GM12891 (cell line): ENCODE measurements at regions not wholly inside any gene's neighbourhood (a gene's known extent, or its start where the extent isn't known, plus 50 kb on each side); places are given as distances from the start of the nearest gene placed in this dataset.

Source experiments
- DNase-seq: peaks from one replicate; pipeline ENCODE4 v3.0.0; 2011; ENCODE audit warnings: low spot score; ENCODE audit not compliant: insufficient read length
- FAIRE-seq: peaks from 2 replicates; lab custom pipeline; 2011; peaks lifted over from hg19 to GRCh38; lab: Jason Lieb, UNC
- PAX5 ChIP-seq: IDR thresholded peaks from 2 replicates; pipeline ENCODE4 v1.6.1; 2011; ENCODE audit warnings: low read length, moderate library complexity, mild to moderate bottlenecking; ENCODE audit not compliant: insufficient read depth, severe bottlenecking
- POLR2A ChIP-seq: IDR thresholded peaks from 2 replicates; pipeline ENCODE4 v1.6.1; 2011; ENCODE audit warnings: low read depth, low read length, control low read depth
- POLR2AphosphoS5 ChIP-seq: IDR thresholded peaks from 2 replicates; pipeline ENCODE4 v1.6.1; 2011; ENCODE audit warnings: low read depth, low read length, control low read depth
- POU2F2 ChIP-seq: IDR thresholded peaks from 2 replicates; pipeline ENCODE4 v1.6.1; 2011; ENCODE audit warnings: low read depth, mild to moderate bottlenecking, control low read depth, low read length, moderate library complexity
- SPI1 ChIP-seq: IDR thresholded peaks from 2 replicates; pipeline ENCODE4 v1.6.1; 2011; ENCODE audit warnings: low read depth, low read length, control low read depth
- TAF1 ChIP-seq: IDR thresholded peaks from 2 replicates; pipeline ENCODE4 v1.6.1; 2011; ENCODE audit warnings: low read depth, low read length, control low read depth

- DNase-seq (no peak), FAIRE-seq (no peak)
- TF ChIP-seq TAF1: no peak
- TF ChIP-seq SPI1: no peak
- TF ChIP-seq POLR2A: no peak
- TF ChIP-seq PAX5: no peak
- no peak for TF ChIP-seq POU2F2
- no peak for TF ChIP-seq POLR2AphosphoS5
These were observed 159.9 kb upstream of the ADCY1 start for GRCh38 chr7:45414226-45414625.

GRCh38 chr7:45415265-45415664 lies 158.9 kb upstream of the ADCY1 start:
- FAIRE-seq (no peak), DNase-seq (no peak)
- no peak for TF ChIP-seq SPI1
- no peak for TF ChIP-seq POLR2AphosphoS5
- TF ChIP-seq POLR2A: no peak
- TF ChIP-seq PAX5: no peak
- TF ChIP-seq POU2F2: no peak
- no peak for TF ChIP-seq TAF1

DNA sequence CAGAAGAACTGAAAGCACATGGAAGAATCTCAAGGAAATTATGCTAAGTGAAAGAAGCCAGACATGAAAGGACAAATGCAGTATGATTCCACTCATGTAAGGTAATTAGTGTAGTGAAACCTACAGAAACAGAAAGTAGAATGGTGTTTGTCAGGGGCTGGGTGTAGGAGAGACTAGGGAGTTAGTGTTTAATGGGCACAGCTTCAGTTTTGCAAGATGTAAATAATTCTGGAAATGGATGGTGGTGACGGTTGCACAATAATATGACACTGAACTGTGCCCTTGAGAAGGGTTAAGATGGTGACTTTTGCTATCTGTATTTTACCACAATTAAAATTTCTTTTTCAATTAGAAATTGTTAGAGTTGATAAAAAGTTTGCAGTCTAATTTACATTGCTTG lies 157.3 kb upstream of the ADCY1 start:
- FAIRE-seq: no peak
- DNase-seq: no peak
- TF ChIP-seq POLR2A: no peak
- TF ChIP-seq POU2F2: no peak
- no peak for TF ChIP-seq TAF1
- no peak for TF ChIP-seq SPI1
- TF ChIP-seq PAX5: no peak
- no peak for TF ChIP-seq POLR2AphosphoS5

DNA sequence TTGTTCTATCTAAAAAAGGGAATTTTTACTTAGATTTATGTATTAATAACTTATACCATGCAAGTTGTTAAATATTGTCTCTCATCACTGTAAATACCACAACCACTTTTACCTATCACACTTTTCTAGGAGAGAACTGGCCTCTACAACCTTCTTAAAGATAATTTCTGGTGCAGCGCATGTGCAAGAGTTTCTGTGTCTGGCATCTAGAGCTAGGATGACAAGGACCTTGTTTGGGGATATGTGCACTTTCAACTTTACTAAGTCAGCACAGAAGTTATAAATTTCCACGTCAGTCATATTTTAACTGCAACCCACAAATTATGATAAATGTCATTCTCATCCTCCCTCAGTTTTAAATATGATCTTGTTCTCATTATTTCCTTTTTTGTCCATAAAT lies 156.9 kb upstream of the ADCY1 start:
- DNase-seq (no peak), FAIRE-seq (no peak)
- TF ChIP-seq TAF1 (no peak), POLR2AphosphoS5 (no peak), SPI1 (no peak), POLR2A (no peak), POU2F2 (no peak), PAX5 (no peak)

- no peak for DNase-seq
- TF ChIP-seq POLR2AphosphoS5: no peak
- no peak for TF ChIP-seq TAF1
- TF ChIP-seq POU2F2: no peak
- TF ChIP-seq PAX5: no peak
- TF ChIP-seq POLR2A: no peak
- TF ChIP-seq SPI1: no peak
- FAIRE-seq: no peak
These were observed 156.4 kb upstream of the ADCY1 start for GRCh38 chr7:45417735-45418134.

DNA sequence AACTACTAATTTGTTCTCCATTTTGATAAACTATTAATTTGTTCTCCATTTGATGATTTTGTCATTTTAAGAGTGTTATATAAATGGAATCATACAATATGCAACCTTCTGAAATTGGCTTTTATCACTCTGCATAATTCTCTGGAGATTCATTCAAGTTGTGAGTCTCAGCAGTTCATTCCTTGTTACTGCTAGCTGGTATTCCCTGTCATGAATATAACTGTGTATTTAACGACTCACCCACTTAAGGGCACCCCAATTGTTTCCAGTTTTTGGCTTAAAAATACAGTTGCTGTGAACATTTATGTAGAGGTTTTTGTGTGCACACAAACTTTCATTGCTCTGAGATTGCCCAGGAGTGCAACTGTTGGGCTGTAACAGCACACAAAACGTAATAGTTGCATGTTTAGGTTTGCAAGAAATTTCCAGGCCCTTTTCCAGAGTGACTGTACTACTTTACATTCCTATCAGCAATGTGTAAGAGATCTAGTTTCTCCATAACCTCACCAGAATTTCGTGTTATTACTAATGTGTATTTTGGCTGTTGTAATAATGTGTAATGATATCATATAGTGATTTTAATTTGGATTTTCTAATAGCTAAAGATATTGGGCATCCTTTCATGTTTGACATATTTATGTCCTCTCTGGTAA lies 153.2 kb upstream of the ADCY1 start:
- TF ChIP-seq SPI1 (no peak), POLR2AphosphoS5 (no peak), POLR2A (no peak), POU2F2 (no peak), TAF1 (no peak), PAX5 (no peak)
- no peak for DNase-seq
- FAIRE-seq: no peak

GRCh38 chr7:45421806-45422205 lies 152.4 kb upstream of the ADCY1 start:
- FAIRE-seq (no peak), DNase-seq (no peak)
- no peak for TF ChIP-seq TAF1
- TF ChIP-seq POLR2A: no peak
- TF ChIP-seq POLR2AphosphoS5: no peak
- TF ChIP-seq POU2F2: no peak
- TF ChIP-seq PAX5: no peak
- TF ChIP-seq SPI1: no peak

DNA sequence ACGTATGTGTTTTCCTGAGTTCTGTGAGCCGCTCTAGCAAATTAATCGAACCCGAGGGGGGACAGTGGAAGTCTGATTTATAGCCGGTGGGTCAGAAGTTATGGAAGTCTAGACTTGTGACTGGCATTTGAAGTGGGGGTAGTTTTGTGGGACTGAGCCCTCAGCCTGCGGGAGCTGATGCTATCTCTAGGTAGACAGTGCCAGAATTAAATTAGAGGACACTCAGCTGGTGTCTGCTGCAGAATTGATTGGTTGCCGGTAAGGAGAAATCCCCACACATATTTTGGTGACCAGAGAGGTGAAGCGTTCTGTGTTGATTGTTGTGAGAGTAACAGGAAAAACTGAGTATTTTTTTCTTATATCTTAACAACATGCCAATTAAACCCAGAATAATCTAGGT lies 143.8 kb upstream of the ADCY1 start:
- no peak for FAIRE-seq
- no peak for DNase-seq
- TF ChIP-seq POLR2A (no peak), POLR2AphosphoS5 (no peak), TAF1 (no peak)

DNA sequence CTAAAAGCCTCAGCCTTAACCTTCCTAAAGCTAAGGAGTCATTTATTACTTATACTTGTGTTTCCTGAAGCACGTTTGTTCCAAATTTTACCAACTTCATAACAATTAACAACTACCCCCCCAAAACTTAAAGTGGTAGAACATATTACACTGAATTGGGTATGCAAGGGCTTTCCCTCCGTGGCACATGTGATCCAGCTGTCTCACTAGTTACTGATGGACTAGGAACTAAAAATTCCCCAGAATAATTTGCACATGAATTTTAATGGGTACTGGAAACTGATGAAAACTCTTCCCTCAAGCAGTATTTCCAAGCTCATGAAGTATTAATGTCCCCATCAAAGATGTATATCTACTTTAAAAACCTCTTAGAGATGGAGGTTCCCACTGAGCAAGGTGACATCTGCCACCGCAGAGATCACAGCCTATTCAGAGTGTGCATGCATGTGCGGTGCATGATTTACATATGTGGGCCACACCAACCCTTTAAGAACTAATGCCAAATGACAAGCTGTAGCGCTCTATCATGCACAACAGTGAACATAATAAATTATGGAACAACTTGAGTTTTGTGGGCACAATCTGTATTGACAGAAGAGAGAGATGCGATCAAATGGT lies 139.9 kb upstream of the ADCY1 start:
- no peak for DNase-seq
- FAIRE-seq: no peak
- no peak for TF ChIP-seq POLR2A
- no peak for TF ChIP-seq POU2F2
- no peak for TF ChIP-seq TAF1
- no peak for TF ChIP-seq SPI1
- TF ChIP-seq POLR2AphosphoS5: no peak
- TF ChIP-seq PAX5: no peak

DNA sequence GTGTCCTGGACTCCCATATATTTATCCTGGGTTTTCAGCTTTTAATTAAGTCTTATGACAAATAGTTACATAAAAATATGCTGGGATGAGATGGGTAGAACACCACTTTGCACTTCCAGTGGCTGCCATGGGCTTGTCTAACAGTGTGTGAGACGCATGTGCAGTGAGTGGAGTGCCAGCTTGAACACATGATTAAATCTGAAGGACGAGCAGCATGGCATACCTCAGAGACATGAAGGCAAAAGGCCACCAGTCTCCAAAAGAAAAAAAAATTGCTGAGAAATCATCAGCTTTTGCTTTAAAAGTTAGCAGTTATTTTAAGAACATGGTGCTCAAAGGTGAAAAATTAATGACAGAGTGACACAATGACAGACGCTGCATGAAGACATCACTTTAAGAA lies 139.0 kb upstream of the ADCY1 start:
- DNase-seq (no peak), FAIRE-seq (no peak)
- no peak for TF ChIP-seq SPI1
- TF ChIP-seq POU2F2: no peak
- no peak for TF ChIP-seq TAF1
- TF ChIP-seq POLR2AphosphoS5: no peak
- no peak for TF ChIP-seq POLR2A
